IMR-90 (cell line): ENCODE measurements at regions not wholly inside any gene's neighbourhood (a gene's known extent, or its start where the extent isn't known, plus 50 kb on each side); places are given as distances from the start of the nearest gene placed in this dataset.

ENCODE experiments used
- ATAC-seq: fragments of 200-7000 bp; cut with Tn5 transposase; 2 replicates; pipeline ENCODE4 v1.9.1; 2020; ENCODE audit warnings: low read depth, mild to moderate bottlenecking, moderate library complexity
- BruUV-seq: library from RNA; stranded (reverse); fragments of 400-500 nt; replicated peaks from 2 replicates; lab custom pipeline; 2021; lab: Mats Ljungman, UMichigan
- CTCF ChIA-PET: fragments of 300-600 bp; formaldehyde crosslinking; extraction: SDS; loops from one replicate; lab custom pipeline; 2021; ENCODE audit warnings: antibody characterized with exemption; lab: Yijun Ruan, JAX
- POLR2A ChIA-PET: fragments of 300-600 bp; sonication (Branson Sonifier 250); formaldehyde crosslinking; loops from one replicate; lab custom pipeline; 2022; ENCODE audit warnings: antibody characterized with exemption; ENCODE audit not compliant: unreplicated experiment; lab: Charles Lee
- DNase-seq: peaks from one replicate; pipeline ENCODE4 v3.0.0; 2013
- H2AFZ ChIP-seq: replicated peaks from 2 replicates; pipeline ENCODE3; 2013; ENCODE audit warnings: low read length, mild to moderate bottlenecking; ENCODE audit not compliant: poor library complexity
- H2AK5ac ChIP-seq: 2 replicates; pipeline ENCODE4 v1.6.1; 2013; ENCODE audit warnings: low read depth, low read length, inconsistent platforms
- H2AK9ac ChIP-seq: replicated peaks from 2 replicates; pipeline ENCODE3; 2013; ENCODE audit warnings: mild to moderate bottlenecking, low read depth, low read length, moderate library complexity; ENCODE audit not compliant: poor library complexity
- H2BK120ac ChIP-seq: 2 replicates; pipeline ENCODE4 v1.6.1; 2013; ENCODE audit warnings: low read depth, low read length, inconsistent platforms
- H2BK15ac ChIP-seq: 3 replicates; pipeline ENCODE4 v1.6.1; 2013; ENCODE audit warnings: low read depth, low read length, inconsistent platforms
- H2BK20ac ChIP-seq: 2 replicates; pipeline ENCODE4 v1.6.1; 2013; ENCODE audit warnings: low read depth, mild to moderate bottlenecking, inconsistent platforms, low read length, moderate library complexity
- H2BK5ac ChIP-seq: 2 replicates; pipeline ENCODE4 v1.6.1; 2013; ENCODE audit warnings: mild to moderate bottlenecking, low read depth, low read length, inconsistent platforms; ENCODE audit not compliant: poor library complexity, severe bottlenecking
- H3K14ac ChIP-seq: replicated peaks from 2 replicates; pipeline ENCODE4 v1.6.1; 2013; ENCODE audit warnings: low read depth, low read length, inconsistent platforms
- H3K18ac ChIP-seq: 2 replicates; pipeline ENCODE4 v1.6.1; 2013; ENCODE audit warnings: low read depth, low read length, control low read depth
- H3K23ac ChIP-seq: 2 replicates; pipeline ENCODE4 v1.6.1; 2013; ENCODE audit warnings: low read depth, low read length, inconsistent platforms
- H3K27ac ChIP-seq: 2 replicates; pipeline ENCODE4 v1.5.1; 2013; ENCODE audit warnings: mild to moderate bottlenecking, control low read depth, low read length; ENCODE audit not compliant: insufficient read depth
- H3K27me3 ChIP-seq: 2 replicates; pipeline ENCODE4 v1.6.1; 2013; ENCODE audit warnings: low read length; ENCODE audit not compliant: control insufficient read depth, insufficient read depth
- H3K36me3 ChIP-seq: 2 replicates; pipeline ENCODE4 v1.6.1; 2013; ENCODE audit warnings: low read length, mixed read lengths; ENCODE audit not compliant: control insufficient read depth, insufficient read depth
- H3K4ac ChIP-seq: 2 replicates; pipeline ENCODE4 v1.6.1; 2013; ENCODE audit warnings: low read depth, low read length, inconsistent platforms
- H3K4me1 ChIP-seq: 2 replicates; pipeline ENCODE4 v1.6.1; 2013; ENCODE audit warnings: low read length, mixed read lengths; ENCODE audit not compliant: control insufficient read depth, insufficient read depth
- H3K4me2 ChIP-seq: 2 replicates; pipeline ENCODE4 v1.6.1; 2013; ENCODE audit warnings: low read depth, mild to moderate bottlenecking, control low read depth, low read length, moderate library complexity
- H3K4me3 ChIP-seq: 2 replicates; pipeline ENCODE4 v1.5.1; 2013; ENCODE audit warnings: low read depth, mild to moderate bottlenecking, control low read depth, low read length, moderate library complexity; ENCODE audit not compliant: insufficient read depth
- H3K56ac ChIP-seq: 2 replicates; pipeline ENCODE4 v1.6.1; 2013; ENCODE audit warnings: low read length, inconsistent platforms; ENCODE audit not compliant: insufficient read depth; ENCODE audit errors: extremely low read depth
- H3K79me1 ChIP-seq, 2 experiments: 2 replicates each; pipeline ENCODE4 v1.6.1; 2013; ENCODE audit warnings: low read length in 2 of 2, inconsistent platforms in 1 of 2, low read depth in 1 of 2
- H3K9ac ChIP-seq: 2 replicates; pipeline ENCODE4 v1.6.1; 2013; ENCODE audit warnings: low read depth, low read length, control low read depth
- H3K9me1 ChIP-seq: 2 replicates; pipeline ENCODE4 v1.6.1; 2013; ENCODE audit warnings: low read length, inconsistent platforms; ENCODE audit not compliant: insufficient read depth
- H3K9me3 ChIP-seq: 2 replicates; pipeline ENCODE4 v1.6.1; 2013; ENCODE audit warnings: low read length; ENCODE audit not compliant: control insufficient read depth, insufficient read depth
- H4K20me1 ChIP-seq: 2 replicates; pipeline ENCODE4 v1.6.1; 2013; ENCODE audit warnings: low read length, inconsistent platforms; ENCODE audit not compliant: insufficient read depth
- H4K5ac ChIP-seq: 2 replicates; pipeline ENCODE4 v1.6.1; 2013; ENCODE audit warnings: mild to moderate bottlenecking, low read depth, low read length, control low read depth
- H4K8ac ChIP-seq, 2 experiments: 2 replicates each; pipeline ENCODE4 v1.6.1; 2013; ENCODE audit warnings: low read depth in 2 of 2, low read length in 2 of 2, control low read depth in 1 of 2, inconsistent platforms in 1 of 2
- H4K91ac ChIP-seq: 2 replicates; pipeline ENCODE4 v1.6.1; 2013; ENCODE audit warnings: low read depth, low read length, inconsistent platforms; ENCODE audit not compliant: insufficient read depth
- BHLHE40 ChIP-seq: fragments of 150-350 bp; IDR thresholded peaks from 2 replicates; pipeline ENCODE4 v1.6.1; 2016; ENCODE audit warnings: mild to moderate bottlenecking, low read depth, low read length
- CEBPB ChIP-seq: IDR thresholded peaks from 2 replicates; pipeline ENCODE4 v1.6.1; 2012; ENCODE audit warnings: low read depth, low read length, improper control_type of control experiment
- CHD1 ChIP-seq: IDR thresholded peaks from 2 replicates; pipeline ENCODE4 v1.6.1; 2012; ENCODE audit warnings: low read depth, low read length, improper control_type of control experiment
- CTCF ChIP-seq: conservative IDR thresholded peaks from 2 replicates; pipeline ENCODE4 v1.5.1; 2012; ENCODE audit warnings: mild to moderate bottlenecking, low read depth, low read length, improper control_type of control experiment
- FOS ChIP-seq: fragments of 150-350 bp; IDR thresholded peaks from 2 replicates; pipeline ENCODE4 v1.6.1; 2016; ENCODE audit warnings: low read depth, low read length
- MAFK ChIP-seq: IDR thresholded peaks from 2 replicates; pipeline ENCODE4 v1.6.1; 2012; ENCODE audit warnings: low read depth, low read length, improper control_type of control experiment
- MAZ ChIP-seq: IDR thresholded peaks from 2 replicates; pipeline ENCODE4 v1.6.1; 2012; ENCODE audit warnings: low read depth, mild to moderate bottlenecking, low read length, improper control_type of control experiment, moderate library complexity, borderline replicate concordance
- MXI1 ChIP-seq: IDR thresholded peaks from 2 replicates; pipeline ENCODE4 v1.6.1; 2012; ENCODE audit warnings: low read depth, mild to moderate bottlenecking, low read length, moderate library complexity, borderline replicate concordance
- NFE2L2 ChIP-seq: fragments of 150-350 bp; IDR thresholded peaks from 2 replicates; pipeline ENCODE4 v1.6.1; 2016; ENCODE audit warnings: low read depth, mild to moderate bottlenecking, low read length
- POLR2A ChIP-seq: IDR thresholded peaks from 2 replicates; pipeline ENCODE4 v1.6.1; 2012; ENCODE audit warnings: mild to moderate bottlenecking, low read depth, low read length
- RAD21 ChIP-seq: IDR thresholded peaks from 2 replicates; pipeline ENCODE4 v1.6.1; 2012; ENCODE audit warnings: low read length, improper control_type of control experiment
- RCOR1 ChIP-seq: IDR thresholded peaks from 2 replicates; pipeline ENCODE4 v1.6.1; 2012; ENCODE audit warnings: mild to moderate bottlenecking, low read length, improper control_type of control experiment; ENCODE audit not compliant: insufficient replicate concordance
- RFX5 ChIP-seq: IDR thresholded peaks from 2 replicates; pipeline ENCODE4 v1.8.0; 2012; ENCODE audit warnings: low read depth, mild to moderate bottlenecking, low read length, moderate library complexity
- SMC3 ChIP-seq: fragments of 150-350 bp; IDR thresholded peaks from 2 replicates; pipeline ENCODE4 v1.6.1; 2016; ENCODE audit warnings: low read depth, mild to moderate bottlenecking, antibody characterized with exemption, low read length, moderate library complexity
- WGBS, 2 experiments: methylation state at CpG; one replicate each; pipeline versions ENCODE4 v1.1.5 to v1.1.7; 2013; ENCODE audit warnings: missing lambda C conversion rate in 2 of 2; ENCODE audit not compliant: insufficient read length in 1 of 2; ENCODE audit errors: extremely low coverage in 2 of 2; 5-methylcytosine and 5-hydroxymethylcytosine counted together
- dilution Hi-C: fragments of 300-500 bp; cut with HindIII; formaldehyde crosslinking; loops from one replicate; pipeline ENCODE4 v1.14.3; 2018; ENCODE audit warnings: low sequenced_read_pairs; ENCODE audit not compliant: unreplicated experiment
- in situ Hi-C: fragments of 300-500 bp; cut with MboI; formaldehyde crosslinking; loops from 3 replicates; pipeline ENCODE4 v1.14.3; 2019; ENCODE audit warnings: low sequenced_read_pairs, inconsistent platforms, mixed read lengths
- intact Hi-C: fragments of 100-400 bp; cut with micrococcal nuclease; formaldehyde crosslinking; loops from 2 replicates; pipeline ENCODE4 v1.10.0; 2022
- TF ChIP-seq, protein P1 (sequence below): fragments of 150-350 bp; IDR thresholded peaks from 2 replicates; pipeline ENCODE4 v1.6.1; 2016; ENCODE audit warnings: low read depth, mild to moderate bottlenecking, low read length, moderate library complexity, borderline replicate concordance
- TF ChIP-seq, protein P2 (sequence below): fragments of 150-350 bp; IDR thresholded peaks from 2 replicates; pipeline ENCODE4 v1.6.1; 2017; ENCODE audit warnings: mild to moderate bottlenecking, antibody characterized with exemption, low read length, low read depth

GRCh38 chr18:38444971-38445803 lies 879.6 kb upstream of the CELF4 start:
- no TSS peak for BruUV-seq
- H3K4me2 ChIP-seq, result no peak overlapping the region
- H2BK120ac ChIP-seq, result no peak overlapping the region
- H3K14ac ChIP-seq, result no peak overlapping the region
- H4K20me1 ChIP-seq, result no peaks in the 10 kb centered on the region
- H3K4me3 ChIP-seq, result no peak overlapping the region
- no peak overlapping the region for H4K5ac ChIP-seq
- no peaks in the 10 kb centered on the region for H3K79me1 ChIP-seq
- dilution Hi-C loops, result no loop called here
- H3K4ac ChIP-seq, result no peak overlapping the region
- no peak overlapping the region for H3K23ac ChIP-seq
- H2AK9ac ChIP-seq, result no peak overlapping the region
- H3K9me1 ChIP-seq, result no peaks in the 10 kb centered on the region
- ChIA-PET POLR2A (no interaction called here), CTCF (no interaction called here)
- no peak overlapping the region for H3K27ac ChIP-seq
- H4K8ac ChIP-seq, result no peak overlapping the region
- no peak overlapping the region for H2BK20ac ChIP-seq
- H2BK5ac ChIP-seq, result no peak overlapping the region
- H2BK15ac ChIP-seq, result no peak overlapping the region
- H3K18ac ChIP-seq, result no peak overlapping the region
- no CpG with 5 or more reads among the region's 7 CpGs for WGBS, 2 experiments
- peaks cover 9% of the 10 kb centered on the region for H3K9me3 ChIP-seq
- no peak for TF ChIP-seq RAD21
- TF ChIP-seq MXI1, result no peak
- no peak for TF ChIP-seq CEBPB
- TF ChIP-seq RFX5, result no peak
- TF ChIP-seq, protein P1, sequence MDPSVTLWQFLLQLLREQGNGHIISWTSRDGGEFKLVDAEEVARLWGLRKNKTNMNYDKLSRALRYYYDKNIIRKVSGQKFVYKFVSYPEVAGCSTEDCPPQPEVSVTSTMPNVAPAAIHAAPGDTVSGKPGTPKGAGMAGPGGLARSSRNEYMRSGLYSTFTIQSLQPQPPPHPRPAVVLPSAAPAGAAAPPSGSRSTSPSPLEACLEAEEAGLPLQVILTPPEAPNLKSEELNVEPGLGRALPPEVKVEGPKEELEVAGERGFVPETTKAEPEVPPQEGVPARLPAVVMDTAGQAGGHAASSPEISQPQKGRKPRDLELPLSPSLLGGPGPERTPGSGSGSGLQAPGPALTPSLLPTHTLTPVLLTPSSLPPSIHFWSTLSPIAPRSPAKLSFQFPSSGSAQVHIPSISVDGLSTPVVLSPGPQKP, result no peak
- no peak for TF ChIP-seq SMC3
- TF ChIP-seq CHD1, result no peak
- TF ChIP-seq MAFK, result no peak
- no peak for TF ChIP-seq CTCF
- TF ChIP-seq, protein P2, sequence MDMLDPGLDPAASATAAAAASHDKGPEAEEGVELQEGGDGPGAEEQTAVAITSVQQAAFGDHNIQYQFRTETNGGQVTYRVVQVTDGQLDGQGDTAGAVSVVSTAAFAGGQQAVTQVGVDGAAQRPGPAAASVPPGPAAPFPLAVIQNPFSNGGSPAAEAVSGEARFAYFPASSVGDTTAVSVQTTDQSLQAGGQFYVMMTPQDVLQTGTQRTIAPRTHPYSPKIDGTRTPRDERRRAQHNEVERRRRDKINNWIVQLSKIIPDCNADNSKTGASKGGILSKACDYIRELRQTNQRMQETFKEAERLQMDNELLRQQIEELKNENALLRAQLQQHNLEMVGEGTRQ, result no peak
- TF ChIP-seq POLR2A, result no peak
- no peak for TF ChIP-seq FOS
- no peak for TF ChIP-seq NFE2L2
- TF ChIP-seq RCOR1, result no peak
- TF ChIP-seq BHLHE40, result no peak
- no peak for TF ChIP-seq MAZ
- in situ Hi-C loops, result no loop called here
- no peak overlapping the region for H4K91ac ChIP-seq
- no peak for DNase-seq
- H3K4me1 ChIP-seq, result no peaks in the 10 kb centered on the region
- H3K56ac ChIP-seq, result no peak overlapping the region
- no peaks in the 10 kb centered on the region for H3K27me3 ChIP-seq
- ATAC-seq, result no peak
- no peak overlapping the region for H2AK5ac ChIP-seq
- no peak overlapping the region for H3K9ac ChIP-seq
- H2AFZ ChIP-seq, result no peak overlapping the region
- no peaks in the 10 kb centered on the region for H3K36me3 ChIP-seq
- intact Hi-C loops, result no loop called here
